K562 (cell line): ENCODE measurements at regions not wholly inside any gene's neighbourhood (a gene's known extent, or its start where the extent isn't known, plus 50 kb on each side); places are given as distances from the start of the nearest gene placed in this dataset.

ENCODE experiments used
- ATAC-seq: fragments of 200-7000 bp; cut with Tn5 transposase; 3 replicates; pipeline ENCODE4 v1.9.1; 2020; ENCODE audit warnings: moderate library complexity
- BruUV-seq: library from RNA; stranded (reverse); fragments of 400-500 nt; replicated peaks from 2 replicates; lab custom pipeline; 2021; lab: Mats Ljungman, UMichigan
- CTCF ChIA-PET: fragments of 300-600 bp; formaldehyde crosslinking; extraction: SDS; loops from one replicate; lab custom pipeline; 2021; ENCODE audit warnings: low intra/inter-chr PET ratio; lab: Yijun Ruan, JAX
- POLR2A ChIA-PET: fragments of 300-600, 350-650 bp; sonication (Branson Sonifier 250); formaldehyde crosslinking; extraction: SDS; loops from one replicate; lab custom pipeline; 2021; ENCODE audit warnings: antibody characterized with exemption, inconsistent platforms; lab: Yijun Ruan, JAX
- DNase-seq, 4 experiments: peaks; one replicate each; pipeline versions ENCODE4 v3.0.0 to v3.0.0-alpha.2; 2011 to 2018; ENCODE audit warnings: low spot score in 3 of 4, mixed read lengths in 3 of 4; ENCODE audit errors: extremely low read depth in 1 of 4
- FAIRE-seq: peaks from 2 replicates; lab custom pipeline; 2011; peaks lifted over from hg19 to GRCh38; lab: Jason Lieb, UNC
- H2AFZ ChIP-seq: 2 replicates; pipeline ENCODE4 v1.6.0; 2011; ENCODE audit warnings: low read depth, low read length, control low read depth, inconsistent platforms
- H3K27ac ChIP-seq: fragments of 200-600 bp; 3 replicates; pipeline ENCODE4 v1.8.0; 2011; ENCODE audit warnings: low read depth, mild to moderate bottlenecking, control low read depth, inconsistent platforms, low read length, moderate library complexity, mixed read lengths; ENCODE audit errors: extremely low read depth
- H3K27me3 ChIP-seq, 2 experiments: fragments of 300-600 bp in 1 of 2; 2 replicates in 1 of 2; 3 replicates in 1 of 2; pipeline versions ENCODE4 v1.6.0 to v1.8.0; 2011; ENCODE audit warnings: inconsistent platforms in 2 of 2, low read length in 2 of 2, mild to moderate bottlenecking in 1 of 2, mixed read lengths in 1 of 2, moderate library complexity in 1 of 2; ENCODE audit not compliant: control insufficient read depth in 2 of 2, insufficient read depth in 2 of 2
- H3K36me3 ChIP-seq: fragments of 300-600 bp; 3 replicates; pipeline ENCODE4 v1.8.0; 2011; ENCODE audit warnings: mild to moderate bottlenecking, low read length, inconsistent platforms; ENCODE audit not compliant: control insufficient read depth, insufficient read depth
- H3K4me1 ChIP-seq, 2 experiments: fragments of 200-600 bp in 1 of 2; replicated peaks in 1 of 2; 2 replicates in 1 of 2; 3 replicates in 1 of 2; pipeline versions ENCODE4 v1.5.1 to v1.8.0; 2011; ENCODE audit warnings: inconsistent platforms in 2 of 2, low read length in 2 of 2, mild to moderate bottlenecking in 1 of 2, mixed read lengths in 1 of 2, moderate library complexity in 1 of 2; ENCODE audit not compliant: control insufficient read depth in 2 of 2, insufficient read depth in 2 of 2
- H3K4me2 ChIP-seq: 2 replicates; pipeline ENCODE4 v1.6.1; 2011; ENCODE audit warnings: low read length, control low read depth, inconsistent platforms, mixed read lengths; ENCODE audit not compliant: insufficient read depth
- H3K4me3 ChIP-seq: fragments of 200-600 bp; sonication (generic), shearing (Covaris generic); 2 replicates; pipeline ENCODE4 v1.5.1; 2016; ENCODE audit warnings: control low read depth, inconsistent platforms
- H3K79me2 ChIP-seq: fragments of 200-600 bp; 3 replicates; pipeline ENCODE4 v1.8.0; 2011; ENCODE audit warnings: low read length, inconsistent platforms; ENCODE audit not compliant: control insufficient read depth, insufficient read depth
- H3K9ac ChIP-seq, 2 experiments: 2 replicates each; pipeline versions ENCODE4 v1.6.0 to v1.6.1; 2011; ENCODE audit warnings: low read depth in 2 of 2, low read length in 2 of 2, control low read depth in 1 of 2, inconsistent platforms in 1 of 2, mild to moderate bottlenecking in 1 of 2, mixed read lengths in 1 of 2; ENCODE audit not compliant: insufficient read depth in 1 of 2
- H3K9me1 ChIP-seq: one replicate; pipeline ENCODE4 v1.6.0; 2011; ENCODE audit warnings: inconsistent platforms, mild to moderate bottlenecking, low read length, moderate library complexity; ENCODE audit not compliant: control insufficient read depth, insufficient read depth
- H3K9me3 ChIP-seq: replicated peaks from 2 replicates; pipeline ENCODE4 v1.5.1; 2011; ENCODE audit warnings: low read depth, low read length, inconsistent platforms; ENCODE audit not compliant: control insufficient read depth, insufficient read depth
- H4K20me1 ChIP-seq: replicated peaks from 2 replicates; pipeline ENCODE4 v1.6.1; 2011; ENCODE audit warnings: low read length, inconsistent platforms, mixed read lengths; ENCODE audit not compliant: control insufficient read depth, insufficient read depth
- CSDE1 ChIP-seq, 2 experiments: fragments of 450-650 bp; IDR thresholded peaks; 2 replicates each; pipeline ENCODE4 v1.6.1; 2016; ENCODE audit warnings: mild to moderate bottlenecking in 1 of 2
- E2F5 ChIP-seq: sonication (generic); formaldehyde crosslinking; IDR thresholded peaks from 2 replicates; pipeline ENCODE4 v1.8.0; 2022; ENCODE audit warnings: mild to moderate bottlenecking, missing genetic modification reagents
- FOXM1 ChIP-seq, 2 experiments: fragments of 450-650 bp in 1 of 2; sonication (generic) in 1 of 2; formaldehyde crosslinking in 1 of 2; IDR thresholded peaks; 2 replicates each; pipeline versions ENCODE4 v1.6.1 to v1.9.0; 2017 to 2022; ENCODE audit warnings: low read depth in 2 of 2, mild to moderate bottlenecking in 2 of 2, missing genetic modification reagents in 1 of 2, moderate library complexity in 1 of 2
- MTF1 ChIP-seq: fragments of 250-450 bp; sonication (Bioruptor Pico); IDR thresholded peaks from 2 replicates; pipeline ENCODE4 v1.9.0; 2021; ENCODE audit warnings: moderate library complexity, mild to moderate bottlenecking, inconsistent platforms, borderline replicate concordance
- RBBP5 ChIP-seq: fragments of 200-600 bp; sonication (generic); IDR thresholded peaks from 2 replicates; pipeline ENCODE4 v1.6.1; 2012; ENCODE audit warnings: borderline replicate concordance, mild to moderate bottlenecking, low read length, control low read depth, inconsistent platforms; ENCODE audit not compliant: insufficient read depth, poor library complexity, severe bottlenecking
- RBM34 ChIP-seq: fragments of 200-400 bp; formaldehyde crosslinking; IDR thresholded peaks from 2 replicates; pipeline ENCODE4 v1.6.1; 2018; ENCODE audit warnings: low read length, borderline replicate concordance; ENCODE audit not compliant: insufficient read depth
- STAG1 ChIP-seq: sonication (generic); formaldehyde crosslinking; IDR thresholded peaks from 2 replicates; pipeline ENCODE4 v1.5.0; 2020; ENCODE audit warnings: missing genetic modification reagents, borderline replicate concordance
- ZBTB34 ChIP-seq: fragments of 250-450 bp; sonication (Bioruptor Pico); IDR thresholded peaks from 2 replicates; pipeline ENCODE4 v1.8.0; 2021; ENCODE audit warnings: mild to moderate bottlenecking, moderate library complexity
- ZNF316 ChIP-seq: fragments of 450-650 bp; IDR thresholded peaks from 2 replicates; pipeline ENCODE4 v1.6.1; 2016
- ZNF639 ChIP-seq, 2 experiments: fragments of 200-800 bp in 1 of 2; sonication (Bioruptor generic) in 1 of 2; sonication (generic) in 1 of 2; formaldehyde crosslinking in 1 of 2; IDR thresholded peaks in 1 of 2; conservative IDR thresholded peaks in 1 of 2; 2 replicates each; pipeline versions ENCODE4 v1.5.0 to v1.6.1; 2016 to 2020; ENCODE audit warnings: missing compliant biosample characterization in 1 of 2, missing genetic modification characterization in 1 of 2, missing genetic modification reagents in 1 of 2
- in situ Hi-C: fragments of 300-500 bp; cut with MboI; formaldehyde crosslinking; loops from 4 replicates; pipeline ENCODE4 v1.15.0; 2018; ENCODE audit warnings: inconsistent platforms, mixed read lengths
- intact Hi-C: fragments of 100-400 bp; cut with micrococcal nuclease; formaldehyde crosslinking; loops from 2 replicates; pipeline ENCODE4 v1.14.2; 2022

- no peaks in the 10 kb centered on the region for H3K4me1 ChIP-seq
- no TSS peak for BruUV-seq
- no peak overlapping the region for H3K4me2 ChIP-seq
- in situ Hi-C loops = no loop called here
- ATAC-seq (no peak), FAIRE-seq (no peak), DNase-seq (no peak)
- H3K9ac ChIP-seq = no peak overlapping the region
- CTCF ChIA-PET = no interaction called here
- no peaks in the 10 kb centered on the region for H3K36me3 ChIP-seq
- POLR2A ChIA-PET = no interaction called here
- H3K27ac ChIP-seq = no peak overlapping the region
- intact Hi-C loops = no loop called here
- no peaks in the 10 kb centered on the region for H4K20me1 ChIP-seq
- no peaks in the 10 kb centered on the region for H3K27me3 ChIP-seq
- H3K79me2 ChIP-seq = no peaks in the 10 kb centered on the region
- no peak overlapping the region for H3K4me3 ChIP-seq
- no peak for TF ChIP-seq ZNF639 (CRISPR knock-in tag; conservative IDR thresholded peaks at IDR 0.05 in 1 of 2, IDR thresholded peaks at IDR 0.05 in 1 of 2)
- no peak for TF ChIP-seq ZNF316
- no peak for TF ChIP-seq RBM34
- no peak for TF ChIP-seq FOXM1 (IDR thresholded peaks at IDR 0.05; ENCODE audit: low read depth)
- no peak for TF ChIP-seq FOXM1 (CRISPR knock-in tag; IDR thresholded peaks at IDR 0.05; ENCODE audit: low read depth)
- TF ChIP-seq MTF1 (CRISPR knock-in tag) = no peak
- no peak for TF ChIP-seq ZBTB34 (CRISPR knock-in tag)
- TF ChIP-seq STAG1 (CRISPR knock-in tag) = no peak
- no peak for TF ChIP-seq RBBP5
- no peak for TF ChIP-seq E2F5
- no peak for TF ChIP-seq CSDE1 (IDR thresholded peaks at IDR 0.05)
- H3K9me3 ChIP-seq = no peaks in the 10 kb centered on the region
- H3K9me1 ChIP-seq = no peaks in the 10 kb centered on the region
- no peak overlapping the region for H2AFZ ChIP-seq
These were observed 160.8 kb downstream of the XPNPEP1 start for GRCh38 chr10:109762555-109762954.
